Common myeloid progenitor, CD34-positive (primary cell): ENCODE measurements at regions not wholly inside any gene's neighbourhood (a gene's known extent, or its start where the extent isn't known, plus 50 kb on each side); places are given as distances from the start of the nearest gene placed in this dataset.
"Not testable (repeated sequence)": the region's sequence is repeated elsewhere in the genome, so short reads cannot be mapped to it uniquely, and the experiment has no call there.

Source experiments
- CTCF ChIA-PET: fragments of 350-600 bp; sonication (Branson Sonifier 250); formaldehyde crosslinking; loops from one replicate; lab custom pipeline; 2021; ENCODE audit warnings: antibody characterized with exemption; lab: Charles Lee
- POLR2A ChIA-PET: fragments of 350-600 bp; sonication (Branson Sonifier 250); formaldehyde crosslinking; loops from one replicate; lab custom pipeline; 2021; ENCODE audit warnings: antibody characterized with exemption; lab: Charles Lee
- DNase-seq, 3 donors: peaks; one replicate each; pipeline versions ENCODE4 v3.0.0 to v3.0.0-alpha.2; 2013
- H3K27ac ChIP-seq, 2 experiments: 1 replicate in 1 of 2; 2 replicates in 1 of 2; pipeline ENCODE4 v1.7.0; 2013; ENCODE audit warnings: inconsistent platforms in 2 of 2, low read length in 2 of 2, mild to moderate bottlenecking in 2 of 2, low read depth in 1 of 2, moderate library complexity in 1 of 2; ENCODE audit not compliant: severe bottlenecking in 2 of 2, insufficient read depth in 1 of 2, poor library complexity in 1 of 2
- H3K27me3 ChIP-seq, 5 experiments: replicated peaks in 2 of 5; 1 replicate in 3 of 5; 2 replicates in 2 of 5; pipeline versions ENCODE4 v1.6.1 to v1.7.0; 2013; ENCODE audit warnings: low read length in 4 of 5, mild to moderate bottlenecking in 2 of 5, moderate library complexity in 2 of 5, inconsistent platforms in 1 of 5; ENCODE audit not compliant: insufficient read depth in 5 of 5, control insufficient read depth in 4 of 5
- H3K36me3 ChIP-seq, 4 experiments: 1 replicate in 2 of 4; 2 replicates in 2 of 4; pipeline versions ENCODE4 v1.6.1 to v1.7.0; 2013; ENCODE audit warnings: low read length in 3 of 4, control low read depth in 1 of 4, mild to moderate bottlenecking in 1 of 4; ENCODE audit not compliant: control insufficient read depth in 4 of 4, insufficient read depth in 4 of 4
- H3K4me1 ChIP-seq, 4 experiments: 1 replicate in 3 of 4; 2 replicates in 1 of 4; pipeline versions ENCODE4 v1.6.1 to v1.7.1; 2013; ENCODE audit warnings: low read length in 3 of 4, mild to moderate bottlenecking in 3 of 4, control low read depth in 1 of 4, inconsistent platforms in 1 of 4, moderate library complexity in 1 of 4; ENCODE audit not compliant: control insufficient read depth in 4 of 4, insufficient read depth in 4 of 4; ENCODE audit errors: control extremely low read depth in 1 of 4
- H3K4me3 ChIP-seq, 7 experiments: 1 replicate in 4 of 7; 2 replicates in 3 of 7; pipeline versions ENCODE4 v1.5.1 to v1.7.0; 2013; ENCODE audit warnings: mild to moderate bottlenecking in 7 of 7, low read length in 6 of 7, moderate library complexity in 6 of 7, inconsistent platforms in 2 of 7, low read depth in 2 of 7, control low read depth in 1 of 7; ENCODE audit not compliant: insufficient read depth in 4 of 7, control insufficient read depth in 1 of 7; ENCODE audit errors: extremely low read depth in 1 of 7
- H3K9me3 ChIP-seq, 5 experiments: 1 replicate in 4 of 5; 2 replicates in 1 of 5; pipeline versions ENCODE4 v1.6.1 to v1.7.1; 2013; ENCODE audit warnings: low read length in 4 of 5, mild to moderate bottlenecking in 2 of 5, inconsistent platforms in 1 of 5, low read depth in 1 of 5, moderate library complexity in 1 of 5; ENCODE audit not compliant: control insufficient read depth in 4 of 5, insufficient read depth in 2 of 5; ENCODE audit errors: control extremely low read depth in 1 of 5
- WGBS: methylation state at CpG from one replicate; pipeline ENCODE4 v1.1.5; 2013; ENCODE audit not compliant: insufficient coverage; 5-methylcytosine and 5-hydroxymethylcytosine counted together

DNA sequence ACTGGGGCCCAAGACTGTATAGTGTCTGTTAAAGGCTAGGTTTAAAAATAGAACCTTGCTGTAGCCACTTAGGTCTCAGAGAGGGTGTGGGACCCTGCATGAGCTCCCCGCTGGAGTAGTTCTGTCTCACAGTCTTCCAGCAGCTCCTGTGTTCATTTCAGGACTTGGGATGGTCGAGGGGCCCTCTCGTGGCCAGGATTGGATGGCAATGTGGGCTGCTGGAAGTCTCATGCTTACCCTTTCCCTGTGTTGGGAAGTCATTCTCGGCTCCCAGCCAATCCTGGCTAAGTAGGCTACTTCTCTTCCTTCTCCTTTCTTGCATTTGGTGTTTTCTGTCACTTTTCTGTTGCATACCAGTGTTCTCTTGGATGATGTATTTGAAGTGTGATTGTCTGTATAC lies 284.0 kb upstream of the GCFC2 start:
- no peak for DNase-seq
- Histone ChIP-seq H3K9me3 (peaks cover 0 to 7% (median 5%) of the 10 kb centered on the region in 5 experiments), H3K4me3 (no peak overlapping the region), H3K27me3 (no peaks in the 10 kb centered on the region), H3K27ac (no peak overlapping the region), H3K36me3 (no peaks in the 10 kb centered on the region), H3K4me1 (no peaks in the 10 kb centered on the region)
- ChIA-PET POLR2A (no interaction called here), CTCF (no interaction called here)
- 72% methylated on average over 4 of the region's 4 CpGs for WGBS

DNA sequence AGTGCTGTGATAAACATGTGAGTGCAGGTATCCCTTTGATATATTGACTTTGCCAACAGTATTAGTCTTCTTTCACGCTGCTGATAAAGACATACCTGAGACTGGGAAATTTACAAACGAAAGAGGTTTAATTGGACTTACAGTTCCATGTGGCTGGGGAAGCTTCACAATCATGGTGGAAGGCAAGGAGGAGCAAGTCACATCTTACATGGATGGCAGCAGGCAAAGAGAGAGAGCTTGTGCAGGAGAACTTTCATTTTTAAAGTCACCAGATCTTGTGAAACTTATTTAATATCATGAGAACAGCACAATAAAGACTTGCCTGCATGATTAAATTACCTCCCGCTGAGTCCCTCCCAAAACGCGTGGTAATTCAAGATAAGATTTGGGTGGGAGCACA lies 277.9 kb upstream of the GCFC2 start:
- H3K4me1 ChIP-seq, POLR2A ChIA-PET, DNase-seq, H3K4me3 ChIP-seq, H3K36me3 ChIP-seq, CTCF ChIA-PET, H3K9me3 ChIP-seq, H3K27me3 ChIP-seq, H3K27ac ChIP-seq: not testable (repeated sequence)
- WGBS, result 88% methylated on average over 2 of the region's 5 CpGs

DNA sequence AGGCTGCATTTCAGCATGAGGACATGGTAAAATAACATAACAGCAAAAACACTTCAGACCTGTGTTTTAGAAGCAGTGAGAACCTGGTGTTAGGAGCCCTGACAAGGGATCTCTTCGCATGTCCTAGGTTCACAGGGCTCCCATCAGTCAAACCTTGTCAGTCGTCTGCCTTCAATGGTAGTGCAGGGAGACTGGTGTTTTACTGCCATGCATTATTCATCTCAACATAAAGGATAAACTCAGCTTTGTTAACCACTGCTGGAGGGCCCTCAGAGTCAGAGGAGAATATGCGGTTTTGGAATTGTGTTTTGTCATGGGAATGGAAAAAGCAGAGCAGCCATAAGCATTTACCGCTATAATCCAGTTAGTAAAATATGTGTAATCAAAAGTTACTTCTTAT lies 275.9 kb upstream of the GCFC2 start:
- Histone ChIP-seq H3K4me1 (no peaks in the 10 kb centered on the region), H3K36me3 (no peaks in the 10 kb centered on the region), H3K9me3 (peaks cover 0 to 5% (median 0%) of the 10 kb centered on the region in 5 experiments), H3K4me3 (no peak overlapping the region), H3K27ac (no peak overlapping the region), H3K27me3 (no peaks in the 10 kb centered on the region)
- ChIA-PET CTCF (no interaction called here), POLR2A (no interaction called here)
- DNase-seq, result no peak
- WGBS, result 100% methylated on average over 1 of the region's 4 CpGs

DNA sequence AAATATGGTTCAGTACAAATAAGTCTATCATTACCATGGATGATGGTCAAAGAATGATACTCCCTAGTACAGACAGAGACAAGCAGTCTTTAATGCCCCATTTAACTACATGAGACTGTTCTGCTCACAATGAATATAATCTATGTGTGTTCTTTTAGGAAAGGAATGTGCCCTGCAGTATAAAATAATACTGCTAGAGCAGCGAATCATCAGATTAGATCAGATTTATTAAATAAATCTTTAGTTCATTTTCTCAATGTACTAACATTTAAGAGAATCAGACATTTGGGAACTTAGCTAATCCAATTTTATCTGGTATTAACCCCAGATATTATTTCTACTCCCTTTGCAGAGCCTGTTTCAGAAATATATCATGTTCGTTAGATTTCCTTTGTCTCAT lies 272.0 kb upstream of the GCFC2 start:
- no peak for DNase-seq
- WGBS, result 100% methylated on average over 1 of the region's 2 CpGs
- CTCF ChIA-PET, result no interaction called here
- Histone ChIP-seq H3K9me3 (no peaks in the 10 kb centered on the region), H3K27me3 (no peaks in the 10 kb centered on the region), H3K36me3 (no peaks in the 10 kb centered on the region), H3K4me3 (no peak overlapping the region), H3K27ac (no peak overlapping the region), H3K4me1 (no peaks in the 10 kb centered on the region)
- POLR2A ChIA-PET, result no interaction called here

DNA sequence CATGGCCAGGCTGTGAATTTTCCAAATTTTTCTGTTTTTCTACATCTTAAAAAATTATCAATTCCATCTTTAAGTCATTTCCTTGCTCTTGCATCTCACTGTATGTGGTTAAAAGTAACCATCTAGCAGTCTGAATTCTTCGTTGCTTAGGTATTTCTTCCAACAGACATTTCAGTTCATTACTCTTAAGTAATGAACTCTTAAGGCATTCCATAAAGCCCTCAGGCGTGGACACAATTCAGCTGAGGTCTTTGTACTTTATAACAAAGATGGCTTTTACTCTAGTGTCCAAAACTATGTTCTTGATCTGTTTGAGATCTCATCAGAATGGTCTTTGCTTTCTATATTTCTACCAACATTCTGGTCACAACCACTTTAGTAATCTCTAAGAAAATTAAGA lies 253.9 kb upstream of the GCFC2 start:
- H3K4me3 ChIP-seq, result no peak overlapping the region
- ChIA-PET POLR2A (no interaction called here), CTCF (no interaction called here)
- no peaks in the 10 kb centered on the region for H3K4me1 ChIP-seq
- no peaks in the 10 kb centered on the region for H3K36me3 ChIP-seq
- no peaks in the 10 kb centered on the region for H3K9me3 ChIP-seq
- H3K27me3 ChIP-seq, result no peaks in the 10 kb centered on the region
- 100% methylated on average over 1 of the region's 2 CpGs for WGBS
- DNase-seq, result no peak
- no peak overlapping the region for H3K27ac ChIP-seq

DNA sequence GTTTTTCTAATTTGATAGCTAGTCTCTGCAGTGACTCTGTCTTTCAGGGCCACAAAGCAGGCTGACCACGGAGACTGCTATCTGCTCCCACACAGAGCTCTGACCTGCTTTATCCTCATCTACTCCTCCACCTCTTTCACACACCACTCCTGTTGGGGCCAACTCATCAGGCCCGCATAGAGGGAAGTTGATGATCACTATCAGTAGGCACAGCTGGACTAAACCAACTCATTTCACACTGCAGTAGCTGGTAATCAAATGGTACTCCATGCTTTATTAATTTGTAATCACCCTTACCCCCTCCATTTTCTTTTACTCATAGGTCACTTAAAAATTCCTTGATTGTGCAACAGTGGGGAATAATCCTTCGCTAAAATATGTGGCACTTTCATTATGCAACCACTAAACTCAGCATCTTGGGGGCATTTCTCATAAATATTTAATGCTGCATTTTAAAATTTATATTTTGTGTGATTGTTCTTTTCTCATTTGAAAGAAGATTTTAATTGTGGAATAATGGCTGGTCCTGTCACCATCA lies 249.8 kb upstream of the GCFC2 start:
- H3K4me1 ChIP-seq, result no peaks in the 10 kb centered on the region
- H3K36me3 ChIP-seq, result no peaks in the 10 kb centered on the region
- H3K9me3 ChIP-seq, result no peaks in the 10 kb centered on the region
- 88% methylated on average over 1 of the region's 3 CpGs for WGBS
- ChIA-PET CTCF (interaction anchor here (1.2 kb wide), 1 partner anchor 16 kb away, joined by 3 read pairs; no protein-coding TSS in a partner anchor), POLR2A (no interaction called here)
- H3K27me3 ChIP-seq, result no peaks in the 10 kb centered on the region
- H3K27ac ChIP-seq, result no peak overlapping the region
- no peak overlapping the region for H3K4me3 ChIP-seq
- DNase-seq, result no peak

DNA sequence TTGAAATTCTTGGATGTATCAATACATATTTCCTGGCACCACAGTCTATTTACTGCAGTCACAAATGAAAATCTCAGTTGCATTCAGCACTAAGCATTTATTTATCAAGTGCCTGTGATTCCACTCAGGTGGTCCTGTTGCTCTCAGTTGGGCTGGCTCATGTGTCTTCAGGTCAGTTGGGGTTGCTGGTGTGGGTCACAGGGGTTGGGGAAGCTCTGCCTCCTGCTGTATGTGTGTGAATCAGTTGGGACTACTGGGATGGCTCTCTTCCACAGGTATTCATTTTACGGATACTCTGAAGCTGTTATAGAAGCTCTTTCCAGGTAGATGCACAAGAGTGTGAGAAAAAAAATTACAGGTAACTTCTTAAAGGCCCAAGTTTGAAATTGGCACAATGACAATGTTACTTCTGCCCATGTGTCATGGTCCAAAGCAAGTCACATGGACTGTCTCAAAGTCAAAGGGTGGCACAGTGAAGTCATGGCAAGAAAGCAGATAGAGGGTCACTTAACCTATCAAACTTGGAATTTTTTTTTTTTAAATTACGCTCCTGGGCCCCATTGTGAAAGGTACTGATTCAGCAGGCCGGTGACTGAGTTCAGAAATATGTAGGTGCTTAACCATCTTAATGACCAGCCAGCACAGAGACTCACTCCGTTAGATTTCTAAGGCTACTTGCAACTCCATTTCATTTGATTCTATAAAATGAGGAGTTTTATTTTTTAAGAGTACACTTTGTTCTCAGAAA lies 249.2 kb upstream of the GCFC2 start:
- WGBS, result 64% methylated on average over 3 of the region's 4 CpGs
- H3K4me3 ChIP-seq, result no peak overlapping the region
- no peaks in the 10 kb centered on the region for H3K36me3 ChIP-seq
- H3K4me1 ChIP-seq, result no peaks in the 10 kb centered on the region
- H3K9me3 ChIP-seq, result no peaks in the 10 kb centered on the region
- no peak for DNase-seq
- no peaks in the 10 kb centered on the region for H3K27me3 ChIP-seq
- POLR2A ChIA-PET, result no interaction called here
- CTCF ChIA-PET, result no interaction called here
- no peak overlapping the region for H3K27ac ChIP-seq
